ENCODE measurements at regions not wholly inside any gene's neighbourhood (a gene's known extent, or its start where the extent isn't known, plus 50 kb on each side); places are given as distances from the start of the nearest gene placed in this dataset.

DNA sequence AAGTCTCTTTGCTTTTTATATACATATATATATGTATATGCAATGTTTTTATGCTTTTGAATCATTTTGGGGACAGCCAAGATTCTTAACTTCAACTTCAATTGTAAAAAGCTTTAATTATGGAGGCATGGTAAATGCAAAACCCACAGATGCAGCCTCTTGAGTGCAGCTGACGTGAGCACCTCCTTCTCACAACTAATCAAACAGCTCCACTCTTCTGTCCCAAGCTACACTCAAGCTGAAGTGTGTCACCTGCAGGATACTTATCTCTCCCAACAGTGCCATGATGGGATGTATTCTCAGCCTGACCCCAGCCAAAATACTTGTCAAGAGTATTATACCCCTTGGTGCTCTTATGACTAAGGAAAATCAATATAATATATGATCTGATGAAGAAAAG lies 60.7 kb upstream of the BLTP1 start:
- TF ChIP-seq POLR2A (IDR thresholded peaks at IDR 0.05; ENCODE audit: control extremely low read depth in 1 of 2, low read depth in 2 of 2, low read length in 2 of 2) (no peak), RAD21 (IDR thresholded peaks at IDR 0.05 in 1 of 2, conservative IDR thresholded peaks at IDR 0.05 in 1 of 2; ENCODE audit: low read depth in 2 of 2, low read length in 2 of 2) (no peak), TAF1 (IDR thresholded peaks at IDR 0.05; ENCODE audit: low read depth, low read length) (no peak), CEBPB (IDR thresholded peaks at IDR 0.05; ENCODE audit: low read depth, low read length) (no peak), RBBP5 (IDR thresholded peaks at IDR 0.05; ENCODE audit: borderline replicate concordance, low read depth, low read length) (no peak), POLR2AphosphoS5 (IDR thresholded peaks at IDR 0.05; ENCODE audit: low read depth, low read length) (no peak), EZH2 (IDR thresholded peaks at IDR 0.05; ENCODE audit: low read depth, low read length, severe bottlenecking) (no peak), RNF2 (IDR thresholded peaks at IDR 0.05; ENCODE audit: borderline replicate concordance, low read depth, low read length, missing control alignments, poor library complexity, severe bottlenecking) (no peak), SUZ12 (IDR thresholded peaks at IDR 0.05; ENCODE audit: low read length) (no peak), HDAC6 (IDR thresholded peaks at IDR 0.05; ENCODE audit: low read depth, low read length) (no peak), FOSL1 (IDR thresholded peaks at IDR 0.05; ENCODE audit: insufficient read depth, low read depth, low read length) (no peak)
- TF ChIP-seq, protein P1, sequence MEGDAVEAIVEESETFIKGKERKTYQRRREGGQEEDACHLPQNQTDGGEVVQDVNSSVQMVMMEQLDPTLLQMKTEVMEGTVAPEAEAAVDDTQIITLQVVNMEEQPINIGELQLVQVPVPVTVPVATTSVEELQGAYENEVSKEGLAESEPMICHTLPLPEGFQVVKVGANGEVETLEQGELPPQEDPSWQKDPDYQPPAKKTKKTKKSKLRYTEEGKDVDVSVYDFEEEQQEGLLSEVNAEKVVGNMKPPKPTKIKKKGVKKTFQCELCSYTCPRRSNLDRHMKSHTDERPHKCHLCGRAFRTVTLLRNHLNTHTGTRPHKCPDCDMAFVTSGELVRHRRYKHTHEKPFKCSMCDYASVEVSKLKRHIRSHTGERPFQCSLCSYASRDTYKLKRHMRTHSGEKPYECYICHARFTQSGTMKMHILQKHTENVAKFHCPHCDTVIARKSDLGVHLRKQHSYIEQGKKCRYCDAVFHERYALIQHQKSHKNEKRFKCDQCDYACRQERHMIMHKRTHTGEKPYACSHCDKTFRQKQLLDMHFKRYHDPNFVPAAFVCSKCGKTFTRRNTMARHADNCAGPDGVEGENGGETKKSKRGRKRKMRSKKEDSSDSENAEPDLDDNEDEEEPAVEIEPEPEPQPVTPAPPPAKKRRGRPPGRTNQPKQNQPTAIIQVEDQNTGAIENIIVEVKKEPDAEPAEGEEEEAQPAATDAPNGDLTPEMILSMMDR (IDR thresholded peaks at IDR 0.05; ENCODE audit: control extremely low read depth in 1 of 3, insufficient read depth in 1 of 3, low read depth in 1 of 3, low read length in 3 of 3): no peak
- TF ChIP-seq, protein P2, sequence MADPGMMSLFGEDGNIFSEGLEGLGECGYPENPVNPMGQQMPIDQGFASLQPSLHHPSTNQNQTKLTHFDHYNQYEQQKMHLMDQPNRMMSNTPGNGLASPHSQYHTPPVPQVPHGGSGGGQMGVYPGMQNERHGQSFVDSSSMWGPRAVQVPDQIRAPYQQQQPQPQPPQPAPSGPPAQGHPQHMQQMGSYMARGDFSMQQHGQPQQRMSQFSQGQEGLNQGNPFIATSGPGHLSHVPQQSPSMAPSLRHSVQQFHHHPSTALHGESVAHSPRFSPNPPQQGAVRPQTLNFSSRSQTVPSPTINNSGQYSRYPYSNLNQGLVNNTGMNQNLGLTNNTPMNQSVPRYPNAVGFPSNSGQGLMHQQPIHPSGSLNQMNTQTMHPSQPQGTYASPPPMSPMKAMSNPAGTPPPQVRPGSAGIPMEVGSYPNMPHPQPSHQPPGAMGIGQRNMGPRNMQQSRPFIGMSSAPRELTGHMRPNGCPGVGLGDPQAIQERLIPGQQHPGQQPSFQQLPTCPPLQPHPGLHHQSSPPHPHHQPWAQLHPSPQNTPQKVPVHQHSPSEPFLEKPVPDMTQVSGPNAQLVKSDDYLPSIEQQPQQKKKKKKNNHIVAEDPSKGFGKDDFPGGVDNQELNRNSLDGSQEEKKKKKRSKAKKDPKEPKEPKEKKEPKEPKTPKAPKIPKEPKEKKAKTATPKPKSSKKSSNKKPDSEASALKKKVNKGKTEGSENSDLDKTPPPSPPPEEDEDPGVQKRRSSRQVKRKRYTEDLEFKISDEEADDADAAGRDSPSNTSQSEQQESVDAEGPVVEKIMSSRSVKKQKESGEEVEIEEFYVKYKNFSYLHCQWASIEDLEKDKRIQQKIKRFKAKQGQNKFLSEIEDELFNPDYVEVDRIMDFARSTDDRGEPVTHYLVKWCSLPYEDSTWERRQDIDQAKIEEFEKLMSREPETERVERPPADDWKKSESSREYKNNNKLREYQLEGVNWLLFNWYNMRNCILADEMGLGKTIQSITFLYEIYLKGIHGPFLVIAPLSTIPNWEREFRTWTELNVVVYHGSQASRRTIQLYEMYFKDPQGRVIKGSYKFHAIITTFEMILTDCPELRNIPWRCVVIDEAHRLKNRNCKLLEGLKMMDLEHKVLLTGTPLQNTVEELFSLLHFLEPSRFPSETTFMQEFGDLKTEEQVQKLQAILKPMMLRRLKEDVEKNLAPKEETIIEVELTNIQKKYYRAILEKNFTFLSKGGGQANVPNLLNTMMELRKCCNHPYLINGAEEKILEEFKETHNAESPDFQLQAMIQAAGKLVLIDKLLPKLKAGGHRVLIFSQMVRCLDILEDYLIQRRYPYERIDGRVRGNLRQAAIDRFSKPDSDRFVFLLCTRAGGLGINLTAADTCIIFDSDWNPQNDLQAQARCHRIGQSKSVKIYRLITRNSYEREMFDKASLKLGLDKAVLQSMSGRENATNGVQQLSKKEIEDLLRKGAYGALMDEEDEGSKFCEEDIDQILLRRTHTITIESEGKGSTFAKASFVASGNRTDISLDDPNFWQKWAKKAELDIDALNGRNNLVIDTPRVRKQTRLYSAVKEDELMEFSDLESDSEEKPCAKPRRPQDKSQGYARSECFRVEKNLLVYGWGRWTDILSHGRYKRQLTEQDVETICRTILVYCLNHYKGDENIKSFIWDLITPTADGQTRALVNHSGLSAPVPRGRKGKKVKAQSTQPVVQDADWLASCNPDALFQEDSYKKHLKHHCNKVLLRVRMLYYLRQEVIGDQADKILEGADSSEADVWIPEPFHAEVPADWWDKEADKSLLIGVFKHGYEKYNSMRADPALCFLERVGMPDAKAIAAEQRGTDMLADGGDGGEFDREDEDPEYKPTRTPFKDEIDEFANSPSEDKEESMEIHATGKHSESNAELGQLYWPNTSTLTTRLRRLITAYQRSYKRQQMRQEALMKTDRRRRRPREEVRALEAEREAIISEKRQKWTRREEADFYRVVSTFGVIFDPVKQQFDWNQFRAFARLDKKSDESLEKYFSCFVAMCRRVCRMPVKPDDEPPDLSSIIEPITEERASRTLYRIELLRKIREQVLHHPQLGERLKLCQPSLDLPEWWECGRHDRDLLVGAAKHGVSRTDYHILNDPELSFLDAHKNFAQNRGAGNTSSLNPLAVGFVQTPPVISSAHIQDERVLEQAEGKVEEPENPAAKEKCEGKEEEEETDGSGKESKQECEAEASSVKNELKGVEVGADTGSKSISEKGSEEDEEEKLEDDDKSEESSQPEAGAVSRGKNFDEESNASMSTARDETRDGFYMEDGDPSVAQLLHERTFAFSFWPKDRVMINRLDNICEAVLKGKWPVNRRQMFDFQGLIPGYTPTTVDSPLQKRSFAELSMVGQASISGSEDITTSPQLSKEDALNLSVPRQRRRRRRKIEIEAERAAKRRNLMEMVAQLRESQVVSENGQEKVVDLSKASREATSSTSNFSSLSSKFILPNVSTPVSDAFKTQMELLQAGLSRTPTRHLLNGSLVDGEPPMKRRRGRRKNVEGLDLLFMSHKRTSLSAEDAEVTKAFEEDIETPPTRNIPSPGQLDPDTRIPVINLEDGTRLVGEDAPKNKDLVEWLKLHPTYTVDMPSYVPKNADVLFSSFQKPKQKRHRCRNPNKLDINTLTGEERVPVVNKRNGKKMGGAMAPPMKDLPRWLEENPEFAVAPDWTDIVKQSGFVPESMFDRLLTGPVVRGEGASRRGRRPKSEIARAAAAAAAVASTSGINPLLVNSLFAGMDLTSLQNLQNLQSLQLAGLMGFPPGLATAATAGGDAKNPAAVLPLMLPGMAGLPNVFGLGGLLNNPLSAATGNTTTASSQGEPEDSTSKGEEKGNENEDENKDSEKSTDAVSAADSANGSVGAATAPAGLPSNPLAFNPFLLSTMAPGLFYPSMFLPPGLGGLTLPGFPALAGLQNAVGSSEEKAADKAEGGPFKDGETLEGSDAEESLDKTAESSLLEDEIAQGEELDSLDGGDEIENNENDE (IDR thresholded peaks at IDR 0.05; ENCODE audit: insufficient replicate concordance, low read length): no peak

Data from H1 (cell line).